Astrocyte (in vitro differentiated cells and primary cell): ENCODE measurements at regions not wholly inside any gene's neighbourhood (a gene's known extent, or its start where the extent isn't known, plus 50 kb on each side); places are given as distances from the start of the nearest gene placed in this dataset.

ENCODE experiments used
- EZH2 ChIP-seq: IDR thresholded peaks from 2 replicates; pipeline ENCODE4 v1.6.1; 2012; ENCODE audit warnings: mild to moderate bottlenecking, low read length, inconsistent platforms; ENCODE audit not compliant: insufficient read depth
- TF ChIP-seq, protein P1 (sequence below): IDR thresholded peaks from 2 replicates; pipeline ENCODE4 v1.5.1; 2011; ENCODE audit warnings: low read depth, mild to moderate bottlenecking, inconsistent platforms, low read length, moderate library complexity; ENCODE audit not compliant: insufficient read depth

DNA sequence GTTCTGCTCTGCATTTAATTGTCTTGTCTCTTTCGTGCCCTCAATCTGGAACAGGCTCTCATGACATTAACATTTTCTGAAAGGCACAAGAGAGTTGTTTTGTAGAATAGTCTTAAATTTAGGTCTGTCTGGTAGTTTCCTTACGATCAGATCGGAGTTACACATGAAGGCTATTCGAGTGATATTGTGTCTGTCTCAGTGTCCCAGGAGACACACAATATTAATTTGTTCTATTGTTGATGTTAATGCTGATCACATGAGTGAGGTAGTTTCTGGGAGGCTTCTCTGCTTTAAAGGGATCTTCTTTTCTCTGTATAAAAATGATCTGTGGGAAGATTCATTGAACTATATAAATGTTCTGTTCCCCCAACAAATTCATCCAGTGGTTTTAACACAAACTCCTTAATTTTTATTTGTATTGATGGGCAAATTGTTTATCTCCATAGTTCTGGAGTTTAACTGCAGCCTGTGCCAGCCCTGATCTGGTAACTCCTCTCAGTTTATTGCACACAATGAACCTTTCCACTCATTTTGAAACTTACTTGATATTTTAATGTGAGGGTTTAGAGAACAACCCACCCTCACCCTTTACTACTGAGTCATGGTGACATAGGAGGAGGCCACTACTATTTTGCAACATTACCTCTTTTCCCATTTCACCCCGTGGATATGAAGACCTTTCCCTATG is 223.0 kb downstream of the CBLN4 start:
- TF ChIP-seq, protein P1, sequence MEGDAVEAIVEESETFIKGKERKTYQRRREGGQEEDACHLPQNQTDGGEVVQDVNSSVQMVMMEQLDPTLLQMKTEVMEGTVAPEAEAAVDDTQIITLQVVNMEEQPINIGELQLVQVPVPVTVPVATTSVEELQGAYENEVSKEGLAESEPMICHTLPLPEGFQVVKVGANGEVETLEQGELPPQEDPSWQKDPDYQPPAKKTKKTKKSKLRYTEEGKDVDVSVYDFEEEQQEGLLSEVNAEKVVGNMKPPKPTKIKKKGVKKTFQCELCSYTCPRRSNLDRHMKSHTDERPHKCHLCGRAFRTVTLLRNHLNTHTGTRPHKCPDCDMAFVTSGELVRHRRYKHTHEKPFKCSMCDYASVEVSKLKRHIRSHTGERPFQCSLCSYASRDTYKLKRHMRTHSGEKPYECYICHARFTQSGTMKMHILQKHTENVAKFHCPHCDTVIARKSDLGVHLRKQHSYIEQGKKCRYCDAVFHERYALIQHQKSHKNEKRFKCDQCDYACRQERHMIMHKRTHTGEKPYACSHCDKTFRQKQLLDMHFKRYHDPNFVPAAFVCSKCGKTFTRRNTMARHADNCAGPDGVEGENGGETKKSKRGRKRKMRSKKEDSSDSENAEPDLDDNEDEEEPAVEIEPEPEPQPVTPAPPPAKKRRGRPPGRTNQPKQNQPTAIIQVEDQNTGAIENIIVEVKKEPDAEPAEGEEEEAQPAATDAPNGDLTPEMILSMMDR = no peak
- no peak for TF ChIP-seq EZH2
